Spleen (tissue), 11 donors: ENCODE measurements at regions not wholly inside any gene's neighbourhood (a gene's known extent, or its start where the extent isn't known, plus 50 kb on each side); places are given as distances from the start of the nearest gene placed in this dataset.

Source experiments
- DNase-seq: peaks from one replicate; pipeline ENCODE4 v3.0.0-alpha.2; 2020
- H3K27ac ChIP-seq, 8 donors: fragments of 200-600 bp; sonication (generic) in 7 of 8; 1 replicate in 4 of 8; 2 replicates in 4 of 8; pipeline versions ENCODE4 v1.5.0 to v1.8.0; 2016 to 2021; ENCODE audit warnings: inconsistent platforms in 4 of 8, mild to moderate bottlenecking in 4 of 8, moderate library complexity in 1 of 8
- H3K27me3 ChIP-seq, 7 donors: fragments of 200-600 bp; sonication (generic) in 6 of 7; replicated peaks in 1 of 7; 1 replicate in 4 of 7; 2 replicates in 3 of 7; pipeline versions ENCODE4 v1.5.0 to v1.8.0; 2016 to 2021; ENCODE audit warnings: inconsistent platforms in 3 of 7, mild to moderate bottlenecking in 1 of 7
- H3K36me3 ChIP-seq, 6 donors: fragments of 200-600 bp; sonication (generic) in 5 of 6; 1 replicate in 4 of 6; 2 replicates in 2 of 6; pipeline versions ENCODE4 v1.5.0 to v1.8.0; 2016 to 2021; ENCODE audit warnings: inconsistent platforms in 2 of 6
- H3K4me1 ChIP-seq, 6 donors: fragments of 200-600 bp; sonication (generic) in 5 of 6; 1 replicate in 3 of 6; 2 replicates in 3 of 6; pipeline versions ENCODE4 v1.5.0 to v1.8.0; 2016 to 2021; ENCODE audit warnings: inconsistent platforms in 3 of 6
- H3K4me3 ChIP-seq, 8 donors: fragments of 200-600 bp; sonication (generic) in 7 of 8; 1 replicate in 4 of 8; 2 replicates in 4 of 8; pipeline versions ENCODE4 v1.5.0 to v1.8.0; 2016 to 2021; ENCODE audit warnings: inconsistent platforms in 4 of 8, mild to moderate bottlenecking in 4 of 8, moderate library complexity in 2 of 8
- H3K9me3 ChIP-seq, 8 donors: fragments of 200-600 bp; sonication (generic) in 7 of 8; 1 replicate in 4 of 8; 2 replicates in 4 of 8; pipeline versions ENCODE4 v1.5.0 to v1.8.0; 2016 to 2021; ENCODE audit warnings: inconsistent platforms in 4 of 8
- POLR2A ChIP-seq, 3 donors: fragments of 450-650 bp; IDR thresholded peaks; one replicate each; pipeline ENCODE4 v1.5.1; 2017; ENCODE audit warnings: antibody characterized with exemption in 3 of 3, mild to moderate bottlenecking in 1 of 3
- POLR2AphosphoS5 ChIP-seq, 3 donors: sonication (generic); formaldehyde crosslinking; IDR thresholded peaks; one replicate each; pipeline ENCODE4 v1.5.1; 2017; ENCODE audit warnings: antibody characterized with exemption in 3 of 3
- WGBS, 5 donors: extraction: QIAGEN DNeasy Blood & Tissue Kit in 3 of 5; methylation state at CpG; one replicate each; pipeline versions ENCODE4 v1.1.5 to v1.1.7; 2013 to 2018; 5-methylcytosine and 5-hydroxymethylcytosine counted together
- intact Hi-C: fragments of 100-400 bp; cut with DNase I; formaldehyde crosslinking; loops from one replicate; pipeline ENCODE4 v1.15.0; 2023; ENCODE audit warnings: low total_unique reads
- TF ChIP-seq, protein P1 (sequence below), 11 experiments: fragments of 200-600 bp in 7 of 11; fragments of 450-650 bp in 4 of 11; sonication (generic) in 4 of 11; IDR thresholded peaks in 8 of 11; conservative IDR thresholded peaks in 3 of 11; 1 replicate in 7 of 11; 2 replicates in 4 of 11; pipeline versions ENCODE4 v1.4.0 to v1.8.0; 2016 to 2021; ENCODE audit warnings: antibody characterized with exemption in 11 of 11, inconsistent platforms in 4 of 11, mild to moderate bottlenecking in 1 of 11
- donor health status: healthy with polysubstance abuse.
- donor health status: DM: no; HTN: no; CAD: no; lungs with moderate emphysema.
- donor health status: DM: no; HTN: no; CAD: no.
- donor health status: Bipolar disorder and iron deficiency.
- donor health status: healthy.
- donor health status: DM: no; HTN: no; CAD: no.
- donor health status: DM: yes; HTN: yes; CAD: no.

DNA sequence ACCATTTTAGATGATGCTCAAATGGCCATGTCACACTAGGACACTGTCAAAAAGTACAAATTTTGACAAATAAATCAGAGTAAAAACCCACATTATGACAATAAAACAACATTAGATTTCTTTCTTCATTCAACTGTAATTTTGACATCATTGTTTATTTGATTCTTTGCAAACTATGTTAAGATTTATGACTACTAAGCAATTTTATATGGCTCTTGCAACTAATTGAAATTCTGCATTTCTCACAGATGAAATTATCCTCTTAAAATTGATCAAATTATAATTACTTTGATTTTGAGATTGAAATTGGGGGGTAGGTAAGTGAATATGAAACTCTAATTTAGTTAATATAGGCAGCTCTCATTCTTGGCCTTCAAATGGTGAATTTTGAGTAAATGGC, 59.8 kb downstream of the ATOH1 start:
- intact Hi-C loops = no loop called here
- Histone ChIP-seq H3K36me3 (no peaks in the 10 kb centered on the region), H3K27me3 (no peaks in the 10 kb centered on the region), H3K9me3 (no peaks in the 10 kb centered on the region), H3K27ac (no peak overlapping the region), H3K4me1 (no peaks in the 10 kb centered on the region), H3K4me3 (no peak overlapping the region)
- TF ChIP-seq, protein P1, sequence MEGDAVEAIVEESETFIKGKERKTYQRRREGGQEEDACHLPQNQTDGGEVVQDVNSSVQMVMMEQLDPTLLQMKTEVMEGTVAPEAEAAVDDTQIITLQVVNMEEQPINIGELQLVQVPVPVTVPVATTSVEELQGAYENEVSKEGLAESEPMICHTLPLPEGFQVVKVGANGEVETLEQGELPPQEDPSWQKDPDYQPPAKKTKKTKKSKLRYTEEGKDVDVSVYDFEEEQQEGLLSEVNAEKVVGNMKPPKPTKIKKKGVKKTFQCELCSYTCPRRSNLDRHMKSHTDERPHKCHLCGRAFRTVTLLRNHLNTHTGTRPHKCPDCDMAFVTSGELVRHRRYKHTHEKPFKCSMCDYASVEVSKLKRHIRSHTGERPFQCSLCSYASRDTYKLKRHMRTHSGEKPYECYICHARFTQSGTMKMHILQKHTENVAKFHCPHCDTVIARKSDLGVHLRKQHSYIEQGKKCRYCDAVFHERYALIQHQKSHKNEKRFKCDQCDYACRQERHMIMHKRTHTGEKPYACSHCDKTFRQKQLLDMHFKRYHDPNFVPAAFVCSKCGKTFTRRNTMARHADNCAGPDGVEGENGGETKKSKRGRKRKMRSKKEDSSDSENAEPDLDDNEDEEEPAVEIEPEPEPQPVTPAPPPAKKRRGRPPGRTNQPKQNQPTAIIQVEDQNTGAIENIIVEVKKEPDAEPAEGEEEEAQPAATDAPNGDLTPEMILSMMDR (IDR thresholded peaks at IDR 0.05 in 8 of 11, conservative IDR thresholded peaks at IDR 0.05 in 3 of 11) = no peak
- TF ChIP-seq POLR2AphosphoS5 (IDR thresholded peaks at IDR 0.05) (no peak), POLR2A (IDR thresholded peaks at IDR 0.05) (no peak)
- no peak for DNase-seq

DNA sequence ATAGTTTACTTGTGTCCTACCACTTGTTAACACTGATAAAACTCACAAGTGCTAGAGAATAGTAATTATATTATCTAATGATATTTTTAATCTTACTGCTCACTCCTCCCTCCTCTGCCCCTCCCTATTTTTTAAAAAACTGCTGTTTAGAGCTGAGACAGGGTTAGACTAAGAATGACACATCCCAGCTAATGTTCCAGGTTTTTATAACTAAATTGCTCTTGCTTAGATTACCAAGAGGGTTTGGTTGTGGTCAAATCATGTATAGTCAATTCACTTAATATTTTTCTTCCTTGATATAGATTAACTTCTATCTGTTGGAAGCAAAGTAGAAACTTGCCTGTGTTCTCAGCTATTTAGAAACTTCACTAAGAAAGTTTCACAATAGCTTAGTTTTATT, 60.2 kb downstream of the ATOH1 start:
- no peaks in the 10 kb centered on the region for H3K27me3 ChIP-seq
- intact Hi-C loops = no loop called here
- H3K9me3 ChIP-seq = no peaks in the 10 kb centered on the region
- no peaks in the 10 kb centered on the region for H3K4me1 ChIP-seq
- H3K27ac ChIP-seq = no peak overlapping the region
- no peak for DNase-seq
- H3K36me3 ChIP-seq = no peaks in the 10 kb centered on the region
- H3K4me3 ChIP-seq = no peak overlapping the region
- TF ChIP-seq POLR2A (IDR thresholded peaks at IDR 0.05) = no peak
- no peak for TF ChIP-seq POLR2AphosphoS5 (IDR thresholded peaks at IDR 0.05)
- TF ChIP-seq, protein P1 (IDR thresholded peaks at IDR 0.05 in 8 of 11, conservative IDR thresholded peaks at IDR 0.05 in 3 of 11) = no peak

DNA sequence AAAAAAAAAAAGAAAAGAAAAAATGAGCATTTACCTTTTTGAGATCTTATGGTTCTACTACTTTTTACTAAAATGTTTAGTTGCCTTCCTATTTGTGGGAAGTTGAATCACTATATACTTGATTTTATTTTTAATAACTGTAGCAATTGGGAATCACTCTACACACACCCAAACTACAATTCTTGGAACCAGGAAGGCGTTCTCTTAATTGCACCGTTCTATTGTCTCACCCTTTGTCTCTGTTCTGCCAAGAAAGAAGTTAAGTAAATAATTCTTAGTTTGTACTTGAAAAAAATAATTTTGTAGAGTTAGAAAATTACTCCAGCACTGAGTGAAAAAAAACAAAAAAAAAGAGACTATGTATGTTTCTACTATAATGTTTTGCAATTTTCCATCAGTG, 62.7 kb downstream of the ATOH1 start:
- no peak for DNase-seq

DNA sequence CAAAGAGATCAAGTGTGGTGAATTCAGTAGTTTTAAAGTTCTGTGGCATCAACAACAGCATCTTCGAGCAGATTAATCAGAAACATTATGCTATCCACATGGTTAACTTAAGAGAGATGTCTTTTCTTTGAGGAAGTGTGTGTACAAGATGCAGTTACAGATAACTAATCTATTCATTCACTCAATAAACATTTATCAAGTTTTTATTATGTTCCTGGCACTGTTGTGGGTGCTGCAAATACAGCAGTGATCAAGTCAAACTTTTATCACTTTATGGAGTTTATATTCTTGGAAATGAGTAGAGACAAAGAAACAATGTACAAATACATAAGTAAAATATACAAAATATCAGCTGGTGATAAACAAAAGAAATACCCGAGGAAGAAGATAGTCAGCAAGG, 66.4 kb downstream of the ATOH1 start:
- no peak for TF ChIP-seq POLR2A (IDR thresholded peaks at IDR 0.05)
- no peak for TF ChIP-seq POLR2AphosphoS5 (IDR thresholded peaks at IDR 0.05)
- TF ChIP-seq, protein P1 (IDR thresholded peaks at IDR 0.05 in 8 of 11, conservative IDR thresholded peaks at IDR 0.05 in 3 of 11) = no peak
- Histone ChIP-seq H3K4me3 (no peak overlapping the region), H3K27ac (no peak overlapping the region), H3K9me3 (no peaks in the 10 kb centered on the region), H3K27me3 (no peaks in the 10 kb centered on the region), H3K36me3 (no peaks in the 10 kb centered on the region), H3K4me1 (no peaks in the 10 kb centered on the region)
- intact Hi-C loops = no loop called here
- DNase-seq = no peak
- 52 to 76% (median 59%) methylated on average over 2 of the region's 2 CpGs for WGBS, 5 donors

More for the DNA sequence above, 62.7 kb downstream of the ATOH1 start:
- WGBS, 5 donors = 60 to 94% (median 91%) methylated on average over 2 of the region's 2 CpGs
- Histone ChIP-seq H3K9me3 (no peaks in the 10 kb centered on the region), H3K4me1 (no peaks in the 10 kb centered on the region), H3K27me3 (no peaks in the 10 kb centered on the region), H3K4me3 (no peak overlapping the region), H3K36me3 (no peaks in the 10 kb centered on the region), H3K27ac (no peak overlapping the region)
- TF ChIP-seq, protein P1 (IDR thresholded peaks at IDR 0.05 in 8 of 11, conservative IDR thresholded peaks at IDR 0.05 in 3 of 11) = no peak
- TF ChIP-seq POLR2A (IDR thresholded peaks at IDR 0.05) = no peak
- no peak for TF ChIP-seq POLR2AphosphoS5 (IDR thresholded peaks at IDR 0.05)
- intact Hi-C loops = no loop called here
